ENCODE measurements at regions not wholly inside any gene's neighbourhood (a gene's known extent, or its start where the extent isn't known, plus 50 kb on each side); places are given as distances from the start of the nearest gene placed in this dataset.

- TF ChIP-seq CTCF (IDR thresholded peaks at IDR 0.05; ENCODE audit: low read length) (no peak), EZH2 (IDR thresholded peaks at IDR 0.05; ENCODE audit: borderline replicate concordance, low read length) (no peak)
Observed at GRCh38 chr11:43619863-43620505, 60.6 kb upstream of the HSD17B12 start.
